ENCODE measurements at regions not wholly inside any gene's neighbourhood (a gene's known extent, or its start where the extent isn't known, plus 50 kb on each side); places are given as distances from the start of the nearest gene placed in this dataset.

GRCh38 chr12:25876383-25877045, 82.0 kb upstream of the RASSF8 start:
- Histone ChIP-seq H3K36me3 (ENCODE audit: control insufficient read depth in 4 of 4, insufficient read depth in 3 of 4, low read depth in 1 of 4, low read length in 3 of 4) (no peaks in the 10 kb centered on the region), H3K4me1 (ENCODE audit: control insufficient read depth in 4 of 4, insufficient read depth in 4 of 4, low read length in 3 of 4) (no peaks in the 10 kb centered on the region), H3K4me3 (ENCODE audit: low read depth in 1 of 3, low read length in 3 of 3) (no peak overlapping the region), H3K27me3 (ENCODE audit: control insufficient read depth in 4 of 4, insufficient read depth in 4 of 4, low read length in 3 of 4) (peaks cover 0 to 8% (median 0%) of the 10 kb centered on the region in 4 donors), H3K27ac (ENCODE audit: low read depth in 1 of 2, low read length in 2 of 2) (no peak overlapping the region), H3K9me3 (ENCODE audit: control insufficient read depth in 4 of 4, low read length in 3 of 4) (no peaks in the 10 kb centered on the region), H3K9ac (ENCODE audit: low read depth in 1 of 2, low read length in 2 of 2) (no peak overlapping the region)
- WGBS = 28% methylated on average over 2 of the region's 2 CpGs
- DNase-seq (ENCODE audit: low spot score) = no peak
- TF ChIP-seq RXRA (IDR thresholded peaks at IDR 0.05) = no peak
- TF ChIP-seq YY1 (IDR thresholded peaks at IDR 0.05) = no peak
- TF ChIP-seq, protein P1, sequence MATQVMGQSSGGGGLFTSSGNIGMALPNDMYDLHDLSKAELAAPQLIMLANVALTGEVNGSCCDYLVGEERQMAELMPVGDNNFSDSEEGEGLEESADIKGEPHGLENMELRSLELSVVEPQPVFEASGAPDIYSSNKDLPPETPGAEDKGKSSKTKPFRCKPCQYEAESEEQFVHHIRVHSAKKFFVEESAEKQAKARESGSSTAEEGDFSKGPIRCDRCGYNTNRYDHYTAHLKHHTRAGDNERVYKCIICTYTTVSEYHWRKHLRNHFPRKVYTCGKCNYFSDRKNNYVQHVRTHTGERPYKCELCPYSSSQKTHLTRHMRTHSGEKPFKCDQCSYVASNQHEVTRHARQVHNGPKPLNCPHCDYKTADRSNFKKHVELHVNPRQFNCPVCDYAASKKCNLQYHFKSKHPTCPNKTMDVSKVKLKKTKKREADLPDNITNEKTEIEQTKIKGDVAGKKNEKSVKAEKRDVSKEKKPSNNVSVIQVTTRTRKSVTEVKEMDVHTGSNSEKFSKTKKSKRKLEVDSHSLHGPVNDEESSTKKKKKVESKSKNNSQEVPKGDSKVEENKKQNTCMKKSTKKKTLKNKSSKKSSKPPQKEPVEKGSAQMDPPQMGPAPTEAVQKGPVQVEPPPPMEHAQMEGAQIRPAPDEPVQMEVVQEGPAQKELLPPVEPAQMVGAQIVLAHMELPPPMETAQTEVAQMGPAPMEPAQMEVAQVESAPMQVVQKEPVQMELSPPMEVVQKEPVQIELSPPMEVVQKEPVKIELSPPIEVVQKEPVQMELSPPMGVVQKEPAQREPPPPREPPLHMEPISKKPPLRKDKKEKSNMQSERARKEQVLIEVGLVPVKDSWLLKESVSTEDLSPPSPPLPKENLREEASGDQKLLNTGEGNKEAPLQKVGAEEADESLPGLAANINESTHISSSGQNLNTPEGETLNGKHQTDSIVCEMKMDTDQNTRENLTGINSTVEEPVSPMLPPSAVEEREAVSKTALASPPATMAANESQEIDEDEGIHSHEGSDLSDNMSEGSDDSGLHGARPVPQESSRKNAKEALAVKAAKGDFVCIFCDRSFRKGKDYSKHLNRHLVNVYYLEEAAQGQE (IDR thresholded peaks at IDR 0.05) = no peak
- no peak for TF ChIP-seq HNF4G (IDR thresholded peaks at IDR 0.05)
- no peak for TF ChIP-seq FOXA1 (IDR thresholded peaks at IDR 0.05)
- no peak for TF ChIP-seq FOXA2 (IDR thresholded peaks at IDR 0.05)
- no peak for TF ChIP-seq RAD21 (IDR thresholded peaks at IDR 0.05)
- TF ChIP-seq HNF4A (conservative IDR thresholded peaks at IDR 0.05) = no peak
- no peak for TF ChIP-seq EGR1 (IDR thresholded peaks at IDR 0.05; ENCODE audit: low read depth in 2 of 2)

DNA sequence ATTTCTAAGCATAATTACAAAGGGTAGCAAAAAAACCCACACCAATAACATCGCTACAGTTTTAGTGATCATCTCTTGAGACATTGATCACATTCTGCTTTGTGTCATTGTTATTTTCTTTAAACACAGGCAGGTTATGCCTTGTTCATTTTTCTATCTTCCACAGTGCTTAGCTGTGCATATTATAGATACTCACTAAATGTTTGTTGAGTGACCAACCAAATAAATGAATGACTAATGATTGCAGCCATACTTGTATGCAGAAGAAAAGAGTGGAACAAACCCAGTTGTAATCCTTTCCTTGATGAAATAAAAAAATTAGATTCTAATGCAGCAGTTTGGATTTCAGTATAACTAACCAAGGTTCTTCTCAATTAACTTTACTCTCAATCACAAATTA, 81.0 kb upstream of the RASSF8 start:
- Histone ChIP-seq H3K4me3 (ENCODE audit: low read depth in 1 of 3, low read length in 3 of 3) (no peak overlapping the region), H3K4me1 (ENCODE audit: control insufficient read depth in 4 of 4, insufficient read depth in 4 of 4, low read length in 3 of 4) (no peaks in the 10 kb centered on the region), H3K9me3 (ENCODE audit: control insufficient read depth in 4 of 4, low read length in 3 of 4) (no peaks in the 10 kb centered on the region), H3K27ac (ENCODE audit: low read depth in 1 of 2, low read length in 2 of 2) (no peak overlapping the region), H3K27me3 (ENCODE audit: control insufficient read depth in 4 of 4, insufficient read depth in 4 of 4, low read length in 3 of 4) (peaks cover 0 to 8% (median 0%) of the 10 kb centered on the region in 4 donors), H3K36me3 (ENCODE audit: control insufficient read depth in 4 of 4, insufficient read depth in 3 of 4, low read depth in 1 of 4, low read length in 3 of 4) (no peaks in the 10 kb centered on the region), H3K9ac (ENCODE audit: low read depth in 1 of 2, low read length in 2 of 2) (no peak overlapping the region)
- TF ChIP-seq NR2F2 (IDR thresholded peaks at IDR 0.05) = no peak
- TF ChIP-seq RAD21 (IDR thresholded peaks at IDR 0.05) = no peak
- TF ChIP-seq ATF3 (IDR thresholded peaks at IDR 0.05) = no peak
- no peak for TF ChIP-seq EGR1 (IDR thresholded peaks at IDR 0.05; ENCODE audit: low read depth in 2 of 2)
- TF ChIP-seq TAF1 (conservative IDR thresholded peaks at IDR 0.05) = no peak
- TF ChIP-seq, protein P2, sequence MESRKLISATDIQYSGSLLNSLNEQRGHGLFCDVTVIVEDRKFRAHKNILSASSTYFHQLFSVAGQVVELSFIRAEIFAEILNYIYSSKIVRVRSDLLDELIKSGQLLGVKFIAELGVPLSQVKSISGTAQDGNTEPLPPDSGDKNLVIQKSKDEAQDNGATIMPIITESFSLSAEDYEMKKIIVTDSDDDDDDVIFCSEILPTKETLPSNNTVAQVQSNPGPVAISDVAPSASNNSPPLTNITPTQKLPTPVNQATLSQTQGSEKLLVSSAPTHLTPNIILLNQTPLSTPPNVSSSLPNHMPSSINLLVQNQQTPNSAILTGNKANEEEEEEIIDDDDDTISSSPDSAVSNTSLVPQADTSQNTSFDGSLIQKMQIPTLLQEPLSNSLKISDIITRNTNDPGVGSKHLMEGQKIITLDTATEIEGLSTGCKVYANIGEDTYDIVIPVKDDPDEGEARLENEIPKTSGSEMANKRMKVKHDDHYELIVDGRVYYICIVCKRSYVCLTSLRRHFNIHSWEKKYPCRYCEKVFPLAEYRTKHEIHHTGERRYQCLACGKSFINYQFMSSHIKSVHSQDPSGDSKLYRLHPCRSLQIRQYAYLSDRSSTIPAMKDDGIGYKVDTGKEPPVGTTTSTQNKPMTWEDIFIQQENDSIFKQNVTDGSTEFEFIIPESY (IDR thresholded peaks at IDR 0.05) = no peak
- no peak for TF ChIP-seq SP1 (IDR thresholded peaks at IDR 0.05)
- TF ChIP-seq YY1 (IDR thresholded peaks at IDR 0.05) = no peak
- no peak for TF ChIP-seq GABPA (IDR thresholded peaks at IDR 0.05 in 1 of 2, conservative IDR thresholded peaks at IDR 0.05 in 1 of 2)
- TF ChIP-seq FOXA1 (IDR thresholded peaks at IDR 0.05) = no peak
- TF ChIP-seq, protein P1 (IDR thresholded peaks at IDR 0.05) = no peak
- no peak for TF ChIP-seq CTCF (IDR thresholded peaks at IDR 0.05; ENCODE audit: low read depth, low read length, missing input control)
- TF ChIP-seq JUND (IDR thresholded peaks at IDR 0.05) = no peak
- no peak for TF ChIP-seq RXRA (IDR thresholded peaks at IDR 0.05)
- WGBS = 96% methylated on average over 1 of the region's 1 CpG
- DNase-seq (ENCODE audit: low spot score) = no peak

Measured in liver (tissue), 8 donors.